OCI-LY7 (cell line): ENCODE measurements at regions not wholly inside any gene's neighbourhood (a gene's known extent, or its start where the extent isn't known, plus 50 kb on each side); places are given as distances from the start of the nearest gene placed in this dataset.

ENCODE experiments used
- BruUV-seq: library from RNA; stranded (reverse); fragments of 400-500 nt; replicated peaks from 2 replicates; lab custom pipeline; 2021; lab: Mats Ljungman, UMichigan
- CTCF ChIA-PET: fragments of 300-600 bp; sonication (Branson Sonifier 250); formaldehyde crosslinking; loops from one replicate; lab custom pipeline; 2022; ENCODE audit warnings: antibody characterized with exemption; ENCODE audit not compliant: unreplicated experiment; lab: Charles Lee
- POLR2A ChIA-PET: fragments of 300-600 bp; sonication (Branson Sonifier 250); formaldehyde crosslinking; loops from one replicate; lab custom pipeline; 2022; ENCODE audit warnings: antibody characterized with exemption; lab: Charles Lee
- DNase-seq: peaks from one replicate; pipeline ENCODE4 v3.0.0-alpha.2; 2015; ENCODE audit warnings: low spot score
- H2AFZ ChIP-seq: fragments of 200-600 bp; sonication (generic), shearing (Covaris generic); 2 replicates; pipeline ENCODE4 v1.6.1; 2014; ENCODE audit warnings: mild to moderate bottlenecking, antibody characterized with exemption, low read length, moderate library complexity
- H3K27ac ChIP-seq: fragments of 200-600 bp; sonication (generic); 2 replicates; pipeline ENCODE4 v1.5.1; 2014; ENCODE audit warnings: mixed run types, low read depth, mild to moderate bottlenecking, moderate library complexity, low read length, inconsistent platforms; ENCODE audit not compliant: poor library complexity, severe bottlenecking
- H3K36me3 ChIP-seq: fragments of 200-600 bp; sonication (generic); 2 replicates; pipeline ENCODE4 v1.6.1; 2014; ENCODE audit warnings: mild to moderate bottlenecking, antibody characterized with exemption, low read length, moderate library complexity, mixed read lengths; ENCODE audit not compliant: insufficient read depth
- H3K4me1 ChIP-seq: fragments of 200-600 bp; sonication (generic); 2 replicates; pipeline ENCODE4 v1.5.1; 2014; ENCODE audit warnings: mild to moderate bottlenecking, low read length; ENCODE audit not compliant: insufficient read depth, poor library complexity, severe bottlenecking
- H3K4me2 ChIP-seq: fragments of 200-600 bp; sonication (generic); 2 replicates; pipeline ENCODE4 v1.6.1; 2014; ENCODE audit warnings: mild to moderate bottlenecking, low read length
- H3K4me3 ChIP-seq: fragments of 200-600 bp; sonication (generic); 2 replicates; pipeline ENCODE4 v1.5.1; 2014; ENCODE audit warnings: mild to moderate bottlenecking, low read depth, low read length; ENCODE audit not compliant: poor library complexity, severe bottlenecking
- H3K79me2 ChIP-seq: fragments of 200-600 bp; sonication (generic); 2 replicates; pipeline ENCODE4 v1.6.1; 2016; ENCODE audit warnings: low read depth, mild to moderate bottlenecking, low read length, moderate library complexity, mixed read lengths; ENCODE audit not compliant: insufficient read depth
- H3K9me2 ChIP-seq: fragments of 200-600 bp; sonication (generic); 2 replicates; pipeline ENCODE4 v1.6.1; 2016; ENCODE audit warnings: mild to moderate bottlenecking, low read length, mixed read lengths; ENCODE audit not compliant: insufficient read depth
- H3K9me3 ChIP-seq: fragments of 200-600 bp; sonication (generic); 2 replicates; pipeline ENCODE4 v1.6.1; 2014; ENCODE audit warnings: mild to moderate bottlenecking, mixed run types, low read length, mixed read lengths
- H4K20me1 ChIP-seq: fragments of 200-600 bp; sonication (generic); 2 replicates; pipeline ENCODE4 v1.6.1; 2014; ENCODE audit warnings: mild to moderate bottlenecking, antibody characterized with exemption, low read length, moderate library complexity, mixed read lengths; ENCODE audit not compliant: insufficient read depth
- EZH2phosphoT487 ChIP-seq: fragments of 200-600 bp; sonication (generic); IDR thresholded peaks from 2 replicates; pipeline ENCODE4 v1.6.1; 2018; ENCODE audit warnings: low read depth, borderline replicate concordance, mild to moderate bottlenecking, mixed run types, antibody characterized with exemption, low read length, moderate library complexity, mixed read lengths
- intact Hi-C: fragments of 100-400 bp; cut with micrococcal nuclease; formaldehyde crosslinking; loops from one replicate; pipeline ENCODE4 v1.10.0; 2022; ENCODE audit not compliant: unreplicated experiment
- TF ChIP-seq, protein P1 (sequence below): fragments of 200-600 bp; sonication (generic); conservative IDR thresholded peaks from 2 replicates; pipeline ENCODE4 v1.5.1; 2014; ENCODE audit warnings: mild to moderate bottlenecking, antibody characterized with exemption, low read length, moderate library complexity, mixed read lengths

DNA sequence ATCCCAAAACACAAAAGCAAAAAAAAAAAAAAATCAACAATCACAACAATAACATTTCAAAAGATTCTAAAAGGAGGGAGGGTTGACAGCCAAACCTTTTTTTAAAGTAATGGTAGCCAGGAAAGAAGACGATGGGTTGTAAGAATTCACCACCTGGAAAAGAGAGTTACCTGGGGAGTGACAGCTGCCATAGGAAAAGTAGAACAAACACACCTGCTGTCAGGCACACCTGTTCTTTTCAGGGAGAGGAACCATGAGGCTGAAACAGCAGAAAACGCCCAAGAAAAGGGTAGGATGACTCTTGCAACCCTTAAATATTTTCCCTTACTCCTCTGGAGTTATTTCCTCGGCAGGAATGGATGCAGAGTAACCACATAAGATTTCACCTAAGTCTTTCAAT is 388.4 kb upstream of the TEX13C start:
- DNase-seq = no peak
- H3K27ac ChIP-seq = no peak overlapping the region
- no TSS peak for BruUV-seq
- ChIA-PET POLR2A (no interaction called here), CTCF (no interaction called here)
- H3K9me3 ChIP-seq = no peaks in the 10 kb centered on the region
- intact Hi-C loops = no loop called here
- H3K79me2 ChIP-seq = no peaks in the 10 kb centered on the region
- no peaks in the 10 kb centered on the region for H4K20me1 ChIP-seq
- H3K4me3 ChIP-seq = no peak overlapping the region
- no peak overlapping the region for H2AFZ ChIP-seq
- no peaks in the 10 kb centered on the region for H3K4me1 ChIP-seq
- H3K36me3 ChIP-seq = no peaks in the 10 kb centered on the region
- H3K4me2 ChIP-seq = no peak overlapping the region
- TF ChIP-seq, protein P1, sequence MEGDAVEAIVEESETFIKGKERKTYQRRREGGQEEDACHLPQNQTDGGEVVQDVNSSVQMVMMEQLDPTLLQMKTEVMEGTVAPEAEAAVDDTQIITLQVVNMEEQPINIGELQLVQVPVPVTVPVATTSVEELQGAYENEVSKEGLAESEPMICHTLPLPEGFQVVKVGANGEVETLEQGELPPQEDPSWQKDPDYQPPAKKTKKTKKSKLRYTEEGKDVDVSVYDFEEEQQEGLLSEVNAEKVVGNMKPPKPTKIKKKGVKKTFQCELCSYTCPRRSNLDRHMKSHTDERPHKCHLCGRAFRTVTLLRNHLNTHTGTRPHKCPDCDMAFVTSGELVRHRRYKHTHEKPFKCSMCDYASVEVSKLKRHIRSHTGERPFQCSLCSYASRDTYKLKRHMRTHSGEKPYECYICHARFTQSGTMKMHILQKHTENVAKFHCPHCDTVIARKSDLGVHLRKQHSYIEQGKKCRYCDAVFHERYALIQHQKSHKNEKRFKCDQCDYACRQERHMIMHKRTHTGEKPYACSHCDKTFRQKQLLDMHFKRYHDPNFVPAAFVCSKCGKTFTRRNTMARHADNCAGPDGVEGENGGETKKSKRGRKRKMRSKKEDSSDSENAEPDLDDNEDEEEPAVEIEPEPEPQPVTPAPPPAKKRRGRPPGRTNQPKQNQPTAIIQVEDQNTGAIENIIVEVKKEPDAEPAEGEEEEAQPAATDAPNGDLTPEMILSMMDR = no peak
- H3K9me2 ChIP-seq = no peaks in the 10 kb centered on the region

DNA sequence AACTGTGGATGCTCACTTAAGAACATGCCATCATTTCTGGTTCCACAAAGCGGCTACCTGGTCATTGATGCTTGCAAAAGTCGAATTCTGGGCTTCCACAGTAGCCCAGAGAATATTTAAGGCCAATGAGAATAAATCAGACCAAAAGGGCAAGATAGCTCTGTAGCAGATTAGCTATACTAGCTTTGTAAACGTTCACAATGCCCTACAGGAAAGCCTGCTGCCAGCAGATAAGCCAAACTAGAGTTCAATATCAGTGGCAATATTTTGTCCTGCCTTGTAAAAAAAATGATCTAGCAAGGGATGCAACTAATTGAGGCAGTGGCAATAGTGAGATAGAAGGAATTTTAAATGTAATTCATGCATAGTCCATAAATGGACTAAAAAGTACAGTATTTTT is 387.7 kb upstream of the TEX13C start:
- H3K9me3 ChIP-seq = no peaks in the 10 kb centered on the region
- H3K9me2 ChIP-seq = no peaks in the 10 kb centered on the region
- no peak for DNase-seq
- no peak overlapping the region for H3K27ac ChIP-seq
- intact Hi-C loops = no loop called here
- no TSS peak for BruUV-seq
- H3K79me2 ChIP-seq = no peaks in the 10 kb centered on the region
- ChIA-PET POLR2A (no interaction called here), CTCF (no interaction called here)
- H3K4me2 ChIP-seq = no peak overlapping the region
- H2AFZ ChIP-seq = no peak overlapping the region
- no peaks in the 10 kb centered on the region for H3K36me3 ChIP-seq
- no peaks in the 10 kb centered on the region for H4K20me1 ChIP-seq
- no peaks in the 10 kb centered on the region for H3K4me1 ChIP-seq
- TF ChIP-seq, protein P1 = no peak
- TF ChIP-seq EZH2phosphoT487 = no peak
- no peak overlapping the region for H3K4me3 ChIP-seq

DNA sequence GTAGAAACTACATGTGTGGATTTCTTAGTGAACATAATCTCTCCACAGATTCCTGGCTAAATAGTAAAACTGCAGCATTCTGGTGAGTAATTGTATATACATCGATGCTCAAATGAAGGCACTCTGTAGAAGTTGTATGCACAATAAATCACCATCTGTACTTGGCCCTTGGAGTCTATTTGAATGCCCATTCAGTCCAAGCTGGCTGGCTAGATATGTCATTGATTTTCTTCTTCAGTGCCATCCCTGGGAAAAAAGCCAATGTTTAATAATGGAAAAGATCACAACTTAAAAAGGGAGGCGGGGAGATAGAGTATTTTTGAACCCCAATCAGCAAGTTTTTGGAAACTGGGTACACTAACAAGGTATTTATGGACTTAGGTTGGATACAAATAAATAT is 381.0 kb upstream of the TEX13C start:
- no peak overlapping the region for H2AFZ ChIP-seq
- H4K20me1 ChIP-seq = no peaks in the 10 kb centered on the region
- no peak for DNase-seq
- intact Hi-C loops = no loop called here
- no peak for TF ChIP-seq EZH2phosphoT487
- TF ChIP-seq, protein P1 = no peak
- no peak overlapping the region for H3K4me3 ChIP-seq
- ChIA-PET POLR2A (no interaction called here), CTCF (no interaction called here)
- no peaks in the 10 kb centered on the region for H3K79me2 ChIP-seq
- no TSS peak for BruUV-seq
- H3K4me2 ChIP-seq = no peak overlapping the region
- no peaks in the 10 kb centered on the region for H3K9me3 ChIP-seq
- H3K4me1 ChIP-seq = no peaks in the 10 kb centered on the region
- no peak overlapping the region for H3K27ac ChIP-seq
- H3K36me3 ChIP-seq = no peaks in the 10 kb centered on the region
- no peaks in the 10 kb centered on the region for H3K9me2 ChIP-seq
